ENCODE measurements at regions not wholly inside any gene's neighbourhood (a gene's known extent, or its start where the extent isn't known, plus 50 kb on each side); places are given as distances from the start of the nearest gene placed in this dataset.

- H3K4me3 ChIP-seq (ENCODE audit: low read depth, low read length), result no peak overlapping the region
- no peak for TF ChIP-seq CTCF (IDR thresholded peaks at IDR 0.05; ENCODE audit: insufficient read depth, low read depth, low read length, missing control alignments)
- DNase-seq (ENCODE audit: low read depth), result no peak
These were observed 102.8 kb downstream of the GLUD2 start for GRCh38 chrX:121150217-121150616.

GRCh38 chrX:121151293-121151692, 103.9 kb downstream of the GLUD2 start:
- TF ChIP-seq CTCF (IDR thresholded peaks at IDR 0.05; ENCODE audit: insufficient read depth, low read depth, low read length, missing control alignments), result no peak
- no peak overlapping the region for H3K4me3 ChIP-seq (ENCODE audit: low read depth, low read length)
- no peak for DNase-seq (ENCODE audit: low read depth)

- TF ChIP-seq CTCF (IDR thresholded peaks at IDR 0.05; ENCODE audit: insufficient read depth, low read depth, low read length, missing control alignments), result no peak
- no peak for DNase-seq (ENCODE audit: low read depth)
- no peak overlapping the region for H3K4me3 ChIP-seq (ENCODE audit: low read depth, low read length)
These were observed 107.5 kb downstream of the GLUD2 start for GRCh38 chrX:121154858-121155404.

- peak; percentile 43 for DNase-seq (ENCODE audit: low read depth)
- no peak overlapping the region for H3K4me3 ChIP-seq (ENCODE audit: low read depth, low read length)
- no peak for TF ChIP-seq CTCF (IDR thresholded peaks at IDR 0.05; ENCODE audit: insufficient read depth, low read depth, low read length, missing control alignments)
These were observed 113.6 kb downstream of the GLUD2 start for GRCh38 chrX:121160987-121161386.

- peak; percentile 35 for DNase-seq (ENCODE audit: low read depth)
- H3K4me3 ChIP-seq (ENCODE audit: low read depth, low read length), result no peak overlapping the region
- no peak for TF ChIP-seq CTCF (IDR thresholded peaks at IDR 0.05; ENCODE audit: insufficient read depth, low read depth, low read length, missing control alignments)
These were observed 114.1 kb downstream of the GLUD2 start for GRCh38 chrX:121161501-121161933.

- no peak overlapping the region for H3K4me3 ChIP-seq (ENCODE audit: low read depth, low read length)
- no peak for DNase-seq (ENCODE audit: low read depth)
- no peak for TF ChIP-seq CTCF (IDR thresholded peaks at IDR 0.05; ENCODE audit: insufficient read depth, low read depth, low read length, missing control alignments)
These were observed 116.0 kb downstream of the GLUD2 start for GRCh38 chrX:121163443-121163842.

- DNase-seq (ENCODE audit: low read depth), result no peak
- TF ChIP-seq CTCF (IDR thresholded peaks at IDR 0.05; ENCODE audit: insufficient read depth, low read depth, low read length, missing control alignments), result no peak
These were observed 118.5 kb downstream of the GLUD2 start for GRCh38 chrX:121165930-121166359.

More at GRCh38 chrX:121165930-121166359, 118.5 kb downstream of the GLUD2 start:
- H3K4me3 ChIP-seq (ENCODE audit: low read depth, low read length), result no peak overlapping the region
